HG03432 (cell line): ENCODE measurements at regions not wholly inside any gene's neighbourhood (a gene's known extent, or its start where the extent isn't known, plus 50 kb on each side); places are given as distances from the start of the nearest gene placed in this dataset.

Experiments used
- ATAC-seq: cut with Tn5 transposase; IDR thresholded peaks from one replicate; pipeline ENCODE4 v1.9.1; 2021; ENCODE audit warnings: mild to moderate bottlenecking, moderate library complexity; ENCODE audit not compliant: unreplicated experiment

DNA sequence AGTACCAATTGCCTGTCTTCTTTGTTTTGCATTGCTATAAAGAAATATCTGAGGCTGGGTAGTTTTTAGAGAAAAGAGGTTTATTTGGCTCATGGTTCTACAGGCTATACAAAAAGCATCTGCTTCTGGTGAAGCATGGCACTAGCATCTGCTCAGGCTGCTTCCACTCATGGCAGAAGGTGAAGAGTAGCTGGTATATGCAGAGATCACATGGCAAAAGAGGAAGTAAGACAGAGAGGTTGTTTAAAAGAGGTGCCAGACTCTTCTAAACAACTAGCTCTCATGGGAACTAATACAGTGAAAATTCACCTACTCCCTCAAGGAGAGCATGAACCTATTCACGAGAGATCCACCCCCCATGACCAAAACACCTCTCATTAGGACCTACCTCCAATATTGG is 56.7 kb upstream of the GUCA2B start:
- ATAC-seq, result no peak

DNA sequence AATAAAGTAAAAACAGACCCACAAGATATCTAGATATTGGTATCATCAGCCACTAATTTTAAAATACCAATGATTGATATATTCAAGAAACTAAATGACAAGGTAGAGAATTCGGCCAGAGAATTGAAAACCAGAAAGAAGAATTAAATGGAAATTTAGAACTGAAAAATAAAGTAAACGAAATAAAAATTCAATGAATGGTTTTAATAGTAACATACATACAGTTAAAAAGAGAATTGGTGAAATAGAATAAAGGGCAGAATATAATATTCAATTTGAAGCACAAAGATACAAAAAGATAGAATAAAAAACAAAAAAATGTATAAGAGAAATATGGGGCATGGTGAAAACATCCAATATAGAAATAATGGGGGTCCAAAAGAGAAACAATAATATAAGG is 64.0 kb upstream of the GUCA2B start:
- ATAC-seq, result no peak

DNA sequence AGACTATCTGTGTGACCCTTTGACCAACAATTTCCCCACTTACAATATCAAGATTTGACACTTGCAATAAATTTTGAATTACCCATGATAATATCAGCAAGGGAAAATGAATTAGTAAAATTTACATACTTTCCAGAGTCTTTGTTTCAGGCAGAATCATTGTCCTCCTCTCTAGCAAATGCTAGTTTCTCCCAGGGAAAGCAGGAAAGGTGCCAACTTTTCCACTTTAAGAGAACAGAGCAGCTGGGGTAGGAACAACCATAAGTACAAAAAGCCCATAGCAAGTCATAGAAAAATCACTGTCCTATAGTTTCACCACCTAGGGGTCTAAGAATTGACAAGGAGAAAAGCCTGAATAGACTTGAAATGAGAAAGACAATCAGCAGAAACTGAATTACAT is 67.1 kb upstream of the GUCA2B start:
- ATAC-seq, result no peak

DNA sequence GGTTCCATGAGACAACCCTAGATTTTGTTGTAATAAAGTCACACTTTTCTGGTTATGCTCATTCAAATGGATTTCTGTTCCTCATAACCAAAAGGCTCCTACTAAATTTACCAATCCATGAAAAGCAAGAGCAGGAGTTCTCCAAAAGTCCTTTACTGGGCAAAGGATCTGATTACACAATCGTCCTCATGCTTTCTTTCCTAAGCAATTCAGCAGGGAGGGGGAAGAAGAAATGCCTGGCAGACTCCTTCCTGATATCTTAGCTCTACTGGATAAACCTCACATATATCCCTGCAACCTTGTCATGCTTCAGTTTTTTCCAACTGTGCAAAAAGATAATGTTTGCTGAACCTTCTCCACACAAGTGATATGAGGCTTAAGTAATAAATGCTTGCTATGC is 67.6 kb upstream of the GUCA2B start:
- ATAC-seq, result no peak

GRCh38 chr1:42081475-42081874 is 71.7 kb upstream of the GUCA2B start:
- no peak for ATAC-seq

GRCh38 chr1:42075179-42075578 is 78.0 kb upstream of the GUCA2B start:
- no peak for ATAC-seq

DNA sequence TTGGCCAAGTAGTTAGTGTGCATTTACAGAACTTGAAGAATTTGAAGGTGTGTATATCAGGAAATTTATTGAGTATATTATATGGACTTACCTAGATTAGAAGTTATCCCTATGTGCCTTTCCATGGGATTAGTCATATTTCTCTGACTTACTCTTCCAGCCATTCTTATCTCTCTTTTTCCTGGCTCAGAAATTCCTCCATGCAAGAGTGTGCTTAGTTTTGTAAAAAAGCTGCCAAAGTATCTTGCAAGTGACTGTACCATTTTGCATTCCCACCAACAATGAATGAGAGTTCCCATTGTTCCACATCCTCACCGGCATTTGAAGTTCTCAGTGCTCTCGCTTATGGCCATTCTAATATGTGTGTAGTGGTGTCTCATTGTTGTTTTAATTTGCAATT is 82.2 kb upstream of the GUCA2B start:
- ATAC-seq, result no peak

DNA sequence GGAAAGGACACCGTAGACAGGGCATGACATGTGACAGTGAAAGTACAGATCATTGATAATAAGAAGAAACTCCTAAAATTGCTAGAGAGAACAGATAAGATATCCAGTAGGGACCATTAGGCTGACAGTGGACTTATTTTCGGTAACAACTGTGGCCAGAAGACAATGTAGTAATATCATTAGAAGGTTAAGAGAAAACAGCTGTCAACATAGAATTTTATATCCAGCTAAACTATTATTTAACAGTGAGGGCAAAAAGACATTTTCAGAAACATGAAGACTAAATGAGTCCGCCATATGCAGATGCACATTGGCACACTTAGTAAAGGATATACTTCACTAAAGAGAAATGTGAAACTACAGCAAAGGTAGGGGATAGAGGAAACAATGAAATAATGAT is 95.4 kb upstream of the GUCA2B start:
- ATAC-seq, result no peak

GRCh38 chr1:42056460-42056859 is 96.8 kb upstream of the GUCA2B start:
- no peak for ATAC-seq

GRCh38 chr1:42055061-42055460 is 98.1 kb upstream of the GUCA2B start:
- ATAC-seq, result no peak

- no peak for ATAC-seq
These were observed 101.0 kb upstream of the GUCA2B start for GRCh38 chr1:42052072-42052699.

DNA sequence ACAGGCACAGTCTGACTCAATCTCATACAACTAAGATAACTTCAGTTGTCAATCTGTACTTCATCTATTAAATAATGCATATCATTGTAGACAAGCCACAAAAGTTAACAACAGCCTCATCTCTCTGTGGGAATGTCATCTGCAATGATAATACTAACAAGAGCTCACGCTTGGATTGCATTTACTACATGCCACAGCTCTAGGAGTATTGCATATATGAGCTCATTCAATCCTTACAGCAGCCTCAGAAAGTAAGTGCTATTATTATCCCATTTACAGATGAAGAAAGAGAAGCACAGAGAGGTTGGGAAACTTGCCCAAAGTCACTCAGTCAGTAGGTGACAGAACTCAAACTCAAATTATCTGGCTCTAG is 105.7 kb upstream of the GUCA2B start:
- no peak for ATAC-seq

- no peak for ATAC-seq
These were observed 106.3 kb upstream of the GUCA2B start for GRCh38 chr1:42046761-42047507.

- no peak for ATAC-seq
These were observed 108.9 kb upstream of the GUCA2B start for GRCh38 chr1:42044346-42044745.

DNA sequence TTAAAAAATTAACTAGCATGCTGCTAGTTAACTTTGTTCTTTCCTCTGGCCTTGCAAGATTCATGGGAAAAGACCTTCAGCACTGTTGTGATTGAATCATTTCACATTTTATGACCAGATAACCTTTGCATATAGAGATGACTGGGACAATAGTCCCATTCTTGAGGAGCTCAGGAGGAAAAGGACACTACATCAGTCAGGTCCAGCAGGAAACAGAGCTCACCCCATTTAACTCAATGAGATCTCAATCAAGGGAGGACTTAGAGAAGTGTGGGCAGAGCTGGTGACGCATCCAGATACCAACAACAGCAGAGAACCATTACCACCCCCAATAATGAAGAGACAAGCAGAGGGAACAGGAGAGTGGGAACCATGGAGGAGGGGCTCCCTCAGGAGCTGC is 109.4 kb upstream of the GUCA2B start:
- no peak for ATAC-seq

GRCh38 chr1:42043182-42043581 is 110.0 kb upstream of the GUCA2B start:
- no peak for ATAC-seq

DNA sequence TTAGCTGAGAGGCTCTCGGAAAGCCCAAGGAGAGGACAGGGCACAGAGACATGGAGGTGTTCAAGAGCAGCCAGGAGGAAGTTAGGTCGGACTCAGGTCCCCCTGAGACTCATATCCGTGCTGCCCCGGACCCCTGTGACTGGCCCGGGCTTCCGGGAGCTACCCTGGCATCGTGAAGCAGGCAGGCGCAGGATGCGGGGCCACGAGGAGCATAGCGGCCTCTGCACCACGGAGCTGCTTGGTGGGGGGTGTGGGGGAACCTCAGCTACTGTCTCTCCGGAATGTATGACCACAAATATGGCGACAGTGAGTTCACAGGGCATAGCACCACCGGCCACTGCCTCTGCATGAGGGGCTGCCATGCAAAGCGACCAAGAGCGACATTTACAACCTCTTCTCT is 112.2 kb upstream of the GUCA2B start:
- ATAC-seq, result no peak

- no peak for ATAC-seq
These were observed 113.1 kb upstream of the GUCA2B start for GRCh38 chr1:42040159-42040558.

DNA sequence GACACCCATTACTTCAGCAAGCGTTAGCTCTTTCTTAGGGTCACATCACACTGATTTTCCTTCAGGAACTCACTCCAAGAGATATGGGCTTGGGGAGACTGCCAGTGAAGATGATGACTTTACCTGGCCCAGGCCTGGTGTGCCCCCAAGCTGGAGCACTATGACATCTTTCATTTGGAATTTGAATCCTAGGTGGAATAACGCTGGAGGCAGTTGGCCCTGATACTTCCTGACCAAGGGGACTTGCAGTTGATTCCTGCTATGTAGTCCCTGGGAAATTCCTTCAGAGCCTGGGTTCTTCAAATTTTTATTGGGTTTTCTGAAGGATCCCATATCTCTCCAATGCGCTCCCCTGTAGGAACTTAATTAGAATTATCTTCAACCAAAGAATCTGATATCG is 114.9 kb upstream of the GUCA2B start:
- ATAC-seq, result no peak

GRCh38 chr1:42037586-42037985 is 115.6 kb upstream of the GUCA2B start:
- no peak for ATAC-seq

DNA sequence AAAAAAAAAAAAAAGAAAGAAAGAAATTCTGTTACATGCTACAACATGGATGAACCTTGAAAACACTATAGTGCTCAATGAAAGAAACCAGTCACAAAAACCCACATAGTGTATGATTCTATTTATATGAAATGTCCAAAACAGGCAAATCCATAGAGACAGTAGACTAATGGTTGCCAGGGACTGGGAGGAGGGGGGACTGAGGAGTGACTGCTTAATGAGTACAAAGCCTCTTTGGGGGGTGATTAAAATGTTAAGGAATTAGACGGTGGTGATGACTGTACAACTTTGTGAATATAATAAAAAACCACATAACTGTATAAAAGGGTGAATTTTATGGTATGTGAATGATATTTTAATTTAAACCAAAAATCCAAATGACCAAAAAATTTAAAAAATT is 116.0 kb upstream of the GUCA2B start:
- ATAC-seq, result no peak

DNA sequence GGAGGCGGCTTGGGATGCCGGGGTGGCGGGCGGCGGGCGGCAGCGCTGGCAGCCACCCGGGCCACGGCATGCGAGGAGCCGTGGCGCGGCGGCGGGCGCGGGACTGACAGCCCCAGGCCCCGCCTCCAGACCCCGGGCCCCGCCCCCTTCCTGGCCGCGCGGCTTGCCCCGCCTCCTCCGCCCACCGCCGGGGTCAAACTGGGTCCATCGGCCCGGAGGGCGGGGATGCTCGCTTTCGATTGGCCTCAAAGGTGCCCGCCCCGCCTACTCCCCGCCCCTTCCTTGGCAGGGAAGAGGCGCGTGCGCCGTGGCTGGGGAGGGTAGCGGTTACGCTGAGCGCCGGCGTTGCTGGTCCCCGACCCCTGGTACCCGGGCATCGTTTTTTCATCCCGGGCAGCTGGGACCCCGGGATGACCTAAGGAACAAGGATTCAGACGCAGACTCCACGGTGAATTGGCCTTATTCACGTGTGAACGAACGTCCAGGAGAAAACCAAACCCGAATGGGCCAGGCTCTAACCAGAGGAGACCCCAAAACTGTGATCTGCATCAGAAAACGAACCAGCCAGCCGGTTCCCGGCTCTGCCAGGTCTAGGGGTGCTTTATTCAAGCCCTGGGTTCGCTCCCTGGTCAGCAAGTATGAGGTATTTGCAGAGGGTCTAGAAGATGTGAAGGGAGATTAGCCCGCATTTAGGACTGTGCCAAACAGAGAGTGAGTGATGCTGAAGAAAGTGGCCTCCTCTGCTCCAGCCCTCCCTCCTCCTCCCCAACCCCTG is 117.2 kb upstream of the GUCA2B start:
- ATAC-seq, result peak; percentile 89
